HCT116 (cell line): ENCODE measurements at regions not wholly inside any gene's neighbourhood (a gene's known extent, or its start where the extent isn't known, plus 50 kb on each side); places are given as distances from the start of the nearest gene placed in this dataset.

Source experiments
- ATAC-seq: fragments of 200-7000 bp; cut with Tn5 transposase; 2 replicates; pipeline ENCODE4 v1.9.1; 2020; ENCODE audit warnings: mild to moderate bottlenecking, moderate library complexity
- BruUV-seq: library from RNA; stranded (reverse); fragments of 400-500 nt; replicated peaks from 2 replicates; lab custom pipeline; 2021; lab: Mats Ljungman, UMichigan
- CTCF ChIA-PET: fragments of 300-600 bp; sonication (Branson Sonifier 250); formaldehyde crosslinking; loops from one replicate; lab custom pipeline; 2021; ENCODE audit warnings: antibody characterized with exemption; lab: Charles Lee
- POLR2A ChIA-PET: fragments of 300-600, 350-600 bp; sonication (Branson Sonifier 250); formaldehyde crosslinking; loops from one replicate; lab custom pipeline; 2021; ENCODE audit warnings: antibody characterized with exemption; lab: Charles Lee
- RAD21 ChIA-PET, 2 experiments: fragments of 300-600 bp; sonication (Branson Sonifier 250); formaldehyde crosslinking; loops; one replicate each; lab custom pipeline; 2023; ENCODE audit warnings: low total read pairs in 2 of 2; ENCODE audit not compliant: uncharacterized antibody in 2 of 2, unreplicated experiment in 2 of 2, low non-redundant PET in 1 of 2; lab: Charles Lee
- DNase-seq: peaks from one replicate; pipeline ENCODE4 v3.0.0-alpha.2; 2010; ENCODE audit warnings: low read depth, low spot score
- H2AFZ ChIP-seq: fragments of 200-600 bp; shearing (Covaris generic), sonication (generic); 2 replicates; pipeline ENCODE4 v1.6.1; 2017; ENCODE audit warnings: low read depth, mixed run types, mixed read lengths, antibody characterized with exemption, low read length; ENCODE audit not compliant: poor library complexity, severe bottlenecking
- H3K27ac ChIP-seq: 2 replicates; pipeline ENCODE4 v1.5.1; 2012; ENCODE audit warnings: low read depth, low read length
- H3K27me3 ChIP-seq: fragments of 200-600 bp; sonication (generic); 2 replicates; pipeline ENCODE4 v1.6.1; 2016; ENCODE audit warnings: mixed run types, low read length, mixed read lengths; ENCODE audit not compliant: insufficient read depth
- H3K36me3 ChIP-seq, 2 experiments: fragments of 200-500 bp in 1 of 2; fragments of 200-600 bp in 1 of 2; sonication (Bioruptor generic) in 1 of 2; sonication (generic) in 1 of 2; 2 replicates each; pipeline versions ENCODE4 v1.5.1 to v1.6.1; 2014 to 2016; ENCODE audit warnings: low read length in 2 of 2, inconsistent platforms in 1 of 2, mixed read lengths in 1 of 2, mixed run types in 1 of 2; ENCODE audit not compliant: insufficient read depth in 2 of 2, control insufficient read depth in 1 of 2
- H3K4me1 ChIP-seq, 2 experiments: fragments of 200-600 bp in 1 of 2; sonication (generic) in 1 of 2; 2 replicates each; pipeline versions ENCODE4 v1.5.1 to v1.6.1; 2012 to 2017; ENCODE audit warnings: low read length in 2 of 2, inconsistent platforms in 1 of 2, mild to moderate bottlenecking in 1 of 2, mixed read lengths in 1 of 2, mixed run types in 1 of 2, moderate library complexity in 1 of 2; ENCODE audit not compliant: insufficient read depth in 2 of 2, control insufficient read depth in 1 of 2
- H3K4me2 ChIP-seq: fragments of 200-600 bp; sonication (generic); 2 replicates; pipeline ENCODE4 v1.6.1; 2017; ENCODE audit warnings: mixed run types, low read length, mixed read lengths
- H3K4me3 ChIP-seq, 2 experiments: fragments of 200-600 bp in 1 of 2; sonication (generic) in 1 of 2; replicated peaks in 1 of 2; 2 replicates each; pipeline ENCODE4 v1.5.1; 2011 to 2016; ENCODE audit warnings: low read length in 2 of 2, control low read depth in 1 of 2, low read depth in 1 of 2, mild to moderate bottlenecking in 1 of 2, mixed read lengths in 1 of 2, mixed run types in 1 of 2
- H3K79me2 ChIP-seq: fragments of 200-600 bp; sonication (generic); 2 replicates; pipeline ENCODE4 v1.6.1; 2017; ENCODE audit warnings: mild to moderate bottlenecking, mixed run types, low read length, moderate library complexity, mixed read lengths; ENCODE audit not compliant: insufficient read depth
- H3K9ac ChIP-seq: fragments of 200-600 bp; sonication (generic); 2 replicates; pipeline ENCODE4 v1.6.1; 2016; ENCODE audit warnings: low read length, mixed read lengths
- H3K9me2 ChIP-seq: fragments of 200-600 bp; sonication (generic), shearing (Covaris generic); 2 replicates; pipeline ENCODE4 v1.6.1; 2017; ENCODE audit warnings: mixed run types, mild to moderate bottlenecking, moderate library complexity; ENCODE audit not compliant: insufficient read depth
- H3K9me3 ChIP-seq, 2 experiments: fragments of 200-500 bp in 1 of 2; fragments of 200-600 bp in 1 of 2; sonication (Bioruptor generic) in 1 of 2; sonication (generic) in 1 of 2; 2 replicates each; pipeline ENCODE4 v1.6.1; 2014 to 2017; ENCODE audit warnings: low read length in 2 of 2, mixed read lengths in 2 of 2, inconsistent platforms in 1 of 2, low read depth in 1 of 2, mild to moderate bottlenecking in 1 of 2, mixed run types in 1 of 2, moderate library complexity in 1 of 2; ENCODE audit not compliant: control insufficient read depth in 1 of 2, insufficient read depth in 1 of 2
- H4K20me1 ChIP-seq: fragments of 200-600 bp; sonication (generic), shearing (Covaris generic); 2 replicates; pipeline ENCODE4 v1.6.1; 2017; ENCODE audit warnings: mixed run types, mild to moderate bottlenecking, moderate library complexity; ENCODE audit not compliant: insufficient read depth
- EGR1 ChIP-seq: IDR thresholded peaks from 2 replicates; pipeline ENCODE4 v1.6.1; 2012; ENCODE audit warnings: low read depth
- ELF1 ChIP-seq: IDR thresholded peaks from 2 replicates; pipeline ENCODE4 v1.6.1; 2012; ENCODE audit warnings: low read depth, borderline replicate concordance
- POLR2A ChIP-seq: IDR thresholded peaks from 2 replicates; pipeline ENCODE4 v1.7.0; 2011; ENCODE audit warnings: borderline replicate concordance; ENCODE audit not compliant: insufficient read depth, insufficient read length; ENCODE audit errors: extremely low read depth
- RAD21 ChIP-seq: IDR thresholded peaks from 2 replicates; pipeline ENCODE4 v1.6.1; 2012; ENCODE audit warnings: low read depth, mild to moderate bottlenecking
- SIN3A ChIP-seq: IDR thresholded peaks from 2 replicates; pipeline ENCODE4 v1.6.1; 2012; ENCODE audit warnings: low read depth
- SP1 ChIP-seq: IDR thresholded peaks from 2 replicates; pipeline ENCODE4 v1.6.1; 2012; ENCODE audit warnings: low read depth
- SRF ChIP-seq: IDR thresholded peaks from 2 replicates; pipeline ENCODE4 v1.6.1; 2012; ENCODE audit warnings: low read depth
- intact Hi-C: fragments of 100-400 bp; cut with micrococcal nuclease; formaldehyde crosslinking; loops from 2 replicates; pipeline ENCODE4 v1.10.0; 2022
- TF ChIP-seq, protein P1 (sequence below): IDR thresholded peaks from 2 replicates; pipeline ENCODE4 v1.6.1; 2012
- TF ChIP-seq, protein P2 (sequence below): IDR thresholded peaks from 2 replicates; pipeline ENCODE4 v1.6.1; 2012; ENCODE audit warnings: low read depth
- TF ChIP-seq, protein P3 (sequence below), 3 experiments: fragments of 200-600 bp in 1 of 3; sonication (generic) in 1 of 3; IDR thresholded peaks in 2 of 3; conservative IDR thresholded peaks in 1 of 3; 2 replicates each; pipeline ENCODE4 v1.5.1; 2012 to 2017; ENCODE audit warnings: low read depth in 2 of 3, low read length in 2 of 3, antibody characterized with exemption in 1 of 3, borderline replicate concordance in 1 of 3, control low read depth in 1 of 3, mild to moderate bottlenecking in 1 of 3, mixed read lengths in 1 of 3, mixed run types in 1 of 3, moderate library complexity in 1 of 3; ENCODE audit not compliant: insufficient read depth in 1 of 3

DNA sequence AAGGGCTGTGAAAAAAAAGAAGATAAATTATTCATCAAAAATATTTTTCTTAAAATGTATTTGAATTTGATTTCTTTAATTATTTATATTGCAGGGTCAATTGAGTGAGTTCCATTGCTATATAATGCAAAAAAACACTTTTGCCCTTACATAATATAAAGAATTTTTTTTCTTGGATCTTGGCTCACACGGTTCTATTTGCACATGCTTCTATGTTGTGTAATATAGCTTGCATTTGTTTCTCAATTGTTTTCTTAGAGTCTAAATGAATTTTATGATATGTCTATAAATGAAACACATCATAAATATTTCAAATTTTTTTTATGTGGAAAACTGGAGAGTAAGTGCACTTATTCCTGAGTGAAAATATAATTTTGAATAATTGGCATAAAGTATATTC lies 694.2 kb downstream of the SLC6A15 start:
- CTCF ChIA-PET: no interaction called here
- Histone ChIP-seq H3K9ac (no peak overlapping the region), H3K79me2 (no peaks in the 10 kb centered on the region), H3K27ac (no peak overlapping the region), H3K4me3 (no peak overlapping the region), H3K4me2 (no peak overlapping the region), H3K4me1 (no peaks in the 10 kb centered on the region), H3K27me3 (no peaks in the 10 kb centered on the region), H2AFZ (no peak overlapping the region), H3K9me2 (0 out of 2 replicates have a peak, but pooled peaks cover 3% of the 10 kb centered on the region), H4K20me1 (no peaks in the 10 kb centered on the region), H3K9me3 (no peaks in the 10 kb centered on the region), H3K36me3 (no peaks in the 10 kb centered on the region)
- intact Hi-C loops: no loop called here
- BruUV-seq: no TSS peak
- RAD21 ChIA-PET: no interaction called here
- TF ChIP-seq POLR2A (no peak), SRF (no peak), ELF1 (no peak), SIN3A (no peak), EGR1 (no peak), SP1 (no peak), RAD21 (no peak)
- TF ChIP-seq, protein P1, sequence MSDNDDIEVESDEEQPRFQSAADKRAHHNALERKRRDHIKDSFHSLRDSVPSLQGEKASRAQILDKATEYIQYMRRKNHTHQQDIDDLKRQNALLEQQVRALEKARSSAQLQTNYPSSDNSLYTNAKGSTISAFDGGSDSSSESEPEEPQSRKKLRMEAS: no peak
- TF ChIP-seq, protein P2, sequence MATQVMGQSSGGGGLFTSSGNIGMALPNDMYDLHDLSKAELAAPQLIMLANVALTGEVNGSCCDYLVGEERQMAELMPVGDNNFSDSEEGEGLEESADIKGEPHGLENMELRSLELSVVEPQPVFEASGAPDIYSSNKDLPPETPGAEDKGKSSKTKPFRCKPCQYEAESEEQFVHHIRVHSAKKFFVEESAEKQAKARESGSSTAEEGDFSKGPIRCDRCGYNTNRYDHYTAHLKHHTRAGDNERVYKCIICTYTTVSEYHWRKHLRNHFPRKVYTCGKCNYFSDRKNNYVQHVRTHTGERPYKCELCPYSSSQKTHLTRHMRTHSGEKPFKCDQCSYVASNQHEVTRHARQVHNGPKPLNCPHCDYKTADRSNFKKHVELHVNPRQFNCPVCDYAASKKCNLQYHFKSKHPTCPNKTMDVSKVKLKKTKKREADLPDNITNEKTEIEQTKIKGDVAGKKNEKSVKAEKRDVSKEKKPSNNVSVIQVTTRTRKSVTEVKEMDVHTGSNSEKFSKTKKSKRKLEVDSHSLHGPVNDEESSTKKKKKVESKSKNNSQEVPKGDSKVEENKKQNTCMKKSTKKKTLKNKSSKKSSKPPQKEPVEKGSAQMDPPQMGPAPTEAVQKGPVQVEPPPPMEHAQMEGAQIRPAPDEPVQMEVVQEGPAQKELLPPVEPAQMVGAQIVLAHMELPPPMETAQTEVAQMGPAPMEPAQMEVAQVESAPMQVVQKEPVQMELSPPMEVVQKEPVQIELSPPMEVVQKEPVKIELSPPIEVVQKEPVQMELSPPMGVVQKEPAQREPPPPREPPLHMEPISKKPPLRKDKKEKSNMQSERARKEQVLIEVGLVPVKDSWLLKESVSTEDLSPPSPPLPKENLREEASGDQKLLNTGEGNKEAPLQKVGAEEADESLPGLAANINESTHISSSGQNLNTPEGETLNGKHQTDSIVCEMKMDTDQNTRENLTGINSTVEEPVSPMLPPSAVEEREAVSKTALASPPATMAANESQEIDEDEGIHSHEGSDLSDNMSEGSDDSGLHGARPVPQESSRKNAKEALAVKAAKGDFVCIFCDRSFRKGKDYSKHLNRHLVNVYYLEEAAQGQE: no peak
- TF ChIP-seq, protein P3, sequence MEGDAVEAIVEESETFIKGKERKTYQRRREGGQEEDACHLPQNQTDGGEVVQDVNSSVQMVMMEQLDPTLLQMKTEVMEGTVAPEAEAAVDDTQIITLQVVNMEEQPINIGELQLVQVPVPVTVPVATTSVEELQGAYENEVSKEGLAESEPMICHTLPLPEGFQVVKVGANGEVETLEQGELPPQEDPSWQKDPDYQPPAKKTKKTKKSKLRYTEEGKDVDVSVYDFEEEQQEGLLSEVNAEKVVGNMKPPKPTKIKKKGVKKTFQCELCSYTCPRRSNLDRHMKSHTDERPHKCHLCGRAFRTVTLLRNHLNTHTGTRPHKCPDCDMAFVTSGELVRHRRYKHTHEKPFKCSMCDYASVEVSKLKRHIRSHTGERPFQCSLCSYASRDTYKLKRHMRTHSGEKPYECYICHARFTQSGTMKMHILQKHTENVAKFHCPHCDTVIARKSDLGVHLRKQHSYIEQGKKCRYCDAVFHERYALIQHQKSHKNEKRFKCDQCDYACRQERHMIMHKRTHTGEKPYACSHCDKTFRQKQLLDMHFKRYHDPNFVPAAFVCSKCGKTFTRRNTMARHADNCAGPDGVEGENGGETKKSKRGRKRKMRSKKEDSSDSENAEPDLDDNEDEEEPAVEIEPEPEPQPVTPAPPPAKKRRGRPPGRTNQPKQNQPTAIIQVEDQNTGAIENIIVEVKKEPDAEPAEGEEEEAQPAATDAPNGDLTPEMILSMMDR (IDR thresholded peaks at IDR 0.05 in 2 of 3, conservative IDR thresholded peaks at IDR 0.05 in 1 of 3; ENCODE audit: borderline replicate concordance in 1 of 3, insufficient read depth in 1 of 3, low read depth in 2 of 3, low read length in 2 of 3): no peak
- POLR2A ChIA-PET: no interaction called here
- no peak for ATAC-seq
- DNase-seq: no peak
